Neural progenitor cell (in vitro differentiated cells): ENCODE measurements at regions not wholly inside any gene's neighbourhood (a gene's known extent, or its start where the extent isn't known, plus 50 kb on each side); places are given as distances from the start of the nearest gene placed in this dataset.

Experiments
- DNase-seq: peaks from one replicate; pipeline ENCODE4 v3.0.0-alpha.2; 2016; ENCODE audit warnings: low spot score
- H2AFZ ChIP-seq: fragments of 200-600 bp; sonication (generic); replicated peaks from 2 replicates; pipeline ENCODE4 v1.6.1; 2016; ENCODE audit warnings: antibody characterized with exemption
- H3F3A ChIP-seq: fragments of 200-600 bp; sonication (generic); 2 replicates; pipeline ENCODE4 v1.6.1; 2016; ENCODE audit warnings: antibody characterized with exemption, low read depth
- H3K27ac ChIP-seq: fragments of 200-600 bp; sonication (generic); 2 replicates; pipeline ENCODE4 v1.5.1; 2016; ENCODE audit warnings: mild to moderate bottlenecking
- H3K27me3 ChIP-seq: fragments of 200-600 bp; sonication (generic); 2 replicates; pipeline ENCODE4 v1.6.1; 2016; ENCODE audit warnings: mild to moderate bottlenecking, moderate library complexity
- H3K36me3 ChIP-seq: fragments of 200-600 bp; sonication (generic); 2 replicates; pipeline ENCODE4 v1.5.1; 2016
- H3K4me1 ChIP-seq: fragments of 200-600 bp; sonication (generic); 2 replicates; pipeline ENCODE4 v1.6.1; 2016; ENCODE audit warnings: mixed run types
- H3K4me2 ChIP-seq: fragments of 200-600 bp; sonication (generic); 2 replicates; pipeline ENCODE4 v1.6.1; 2016
- H3K4me3 ChIP-seq: fragments of 200-600 bp; sonication (generic); 2 replicates; pipeline ENCODE4 v1.5.1; 2016
- H3K79me2 ChIP-seq: fragments of 200-600 bp; sonication (generic); 2 replicates; pipeline ENCODE4 v1.6.1; 2016; ENCODE audit warnings: low read depth
- H3K9ac ChIP-seq: fragments of 200-600 bp; sonication (generic); 2 replicates; pipeline ENCODE4 v1.6.1; 2016
- H3K9me3 ChIP-seq: fragments of 200-600 bp; sonication (generic); 2 replicates; pipeline ENCODE4 v1.5.1; 2016; ENCODE audit warnings: low read depth
- H4K20me1 ChIP-seq: fragments of 200-600 bp; sonication (generic); 2 replicates; pipeline ENCODE4 v1.6.1; 2016; ENCODE audit warnings: low read depth
- H3K27ac Mint-ChIP-seq: 3 replicates; pipeline ENCODE4 v1.8.0; 2021; ENCODE audit warnings: mixed read lengths
- H3K27me3 Mint-ChIP-seq: 2 replicates; pipeline ENCODE4 v1.8.0; 2022; ENCODE audit warnings: low read depth, mild to moderate bottlenecking, inconsistent platforms, moderate library complexity, mixed read lengths; ENCODE audit not compliant: insufficient read depth
- H3K36me3 Mint-ChIP-seq: 3 replicates; pipeline ENCODE4 v1.8.0; 2021; ENCODE audit warnings: mixed read lengths
- H3K4me1 Mint-ChIP-seq: 3 replicates; pipeline ENCODE4 v1.8.0; 2021; ENCODE audit warnings: mixed read lengths
- H3K4me3 Mint-ChIP-seq: 3 replicates; pipeline ENCODE4 v1.8.0; 2021; ENCODE audit warnings: mild to moderate bottlenecking, moderate library complexity, mixed read lengths
- H3K9me3 Mint-ChIP-seq: 3 replicates; pipeline ENCODE4 v1.8.0; 2020; ENCODE audit warnings: mixed read lengths
- EZH2 ChIP-seq: fragments of 200-600 bp; sonication (generic); IDR thresholded peaks from 2 replicates; pipeline ENCODE4 v1.6.1; 2017; ENCODE audit warnings: antibody characterized with exemption, mild to moderate bottlenecking, moderate library complexity
- EZH2phosphoT487 ChIP-seq: fragments of 200-600 bp; sonication (generic); IDR thresholded peaks from 2 replicates; pipeline ENCODE4 v1.6.1; 2017; ENCODE audit warnings: antibody characterized with exemption
- TF ChIP-seq, protein P1 (sequence below): fragments of 200-600 bp; sonication (generic); IDR thresholded peaks from 2 replicates; pipeline ENCODE4 v1.5.1; 2017; ENCODE audit warnings: antibody characterized with exemption, mild to moderate bottlenecking

DNA sequence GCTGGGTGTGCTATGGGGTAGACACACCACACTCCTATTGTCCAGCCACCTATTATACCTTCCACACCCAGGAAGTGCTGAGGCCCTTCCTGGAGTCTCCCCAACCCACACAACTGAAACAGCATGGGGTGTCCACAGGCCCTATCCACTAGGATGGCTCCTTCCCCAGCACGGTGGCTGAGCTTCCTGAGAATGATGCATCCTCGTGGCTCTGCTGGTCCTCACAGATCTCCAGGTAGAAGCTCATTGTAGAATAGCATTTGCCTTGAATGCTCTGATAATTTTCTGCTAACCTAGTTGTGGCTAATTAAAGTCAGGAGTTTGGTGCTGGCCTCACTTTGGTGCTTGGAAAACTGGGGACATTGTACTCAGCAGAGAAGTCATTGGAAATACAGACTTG is 182.6 kb downstream of the ANKRD30B start:
- Histone ChIP-seq H3K4me2 (no peak overlapping the region), H3K27me3 (no peaks in the 10 kb centered on the region), H3K36me3 (no peaks in the 10 kb centered on the region), H3K4me1 (no peaks in the 10 kb centered on the region), H3K9me3 (peaks cover 9% of the 10 kb centered on the region), H3K27ac (no peak overlapping the region), H3F3A (no peaks in the 10 kb centered on the region), H3K4me3 (no peak overlapping the region), H3K79me2 (no peaks in the 10 kb centered on the region), H2AFZ (no peak overlapping the region), H3K9ac (no peak overlapping the region), H4K20me1 (no peaks in the 10 kb centered on the region)
- peaks cover 2% of the 10 kb centered on the region for H3K36me3 Mint-ChIP-seq
- no peaks in the 10 kb centered on the region for H3K4me1 Mint-ChIP-seq
- peaks cover 2% of the 10 kb centered on the region for H3K27me3 Mint-ChIP-seq
- H3K9me3 Mint-ChIP-seq, result peaks cover 48% of the 10 kb centered on the region
- H3K4me3 Mint-ChIP-seq, result no peak overlapping the region
- DNase-seq, result no peak
- no peak for TF ChIP-seq EZH2phosphoT487
- no peak overlapping the region for H3K27ac Mint-ChIP-seq

DNA sequence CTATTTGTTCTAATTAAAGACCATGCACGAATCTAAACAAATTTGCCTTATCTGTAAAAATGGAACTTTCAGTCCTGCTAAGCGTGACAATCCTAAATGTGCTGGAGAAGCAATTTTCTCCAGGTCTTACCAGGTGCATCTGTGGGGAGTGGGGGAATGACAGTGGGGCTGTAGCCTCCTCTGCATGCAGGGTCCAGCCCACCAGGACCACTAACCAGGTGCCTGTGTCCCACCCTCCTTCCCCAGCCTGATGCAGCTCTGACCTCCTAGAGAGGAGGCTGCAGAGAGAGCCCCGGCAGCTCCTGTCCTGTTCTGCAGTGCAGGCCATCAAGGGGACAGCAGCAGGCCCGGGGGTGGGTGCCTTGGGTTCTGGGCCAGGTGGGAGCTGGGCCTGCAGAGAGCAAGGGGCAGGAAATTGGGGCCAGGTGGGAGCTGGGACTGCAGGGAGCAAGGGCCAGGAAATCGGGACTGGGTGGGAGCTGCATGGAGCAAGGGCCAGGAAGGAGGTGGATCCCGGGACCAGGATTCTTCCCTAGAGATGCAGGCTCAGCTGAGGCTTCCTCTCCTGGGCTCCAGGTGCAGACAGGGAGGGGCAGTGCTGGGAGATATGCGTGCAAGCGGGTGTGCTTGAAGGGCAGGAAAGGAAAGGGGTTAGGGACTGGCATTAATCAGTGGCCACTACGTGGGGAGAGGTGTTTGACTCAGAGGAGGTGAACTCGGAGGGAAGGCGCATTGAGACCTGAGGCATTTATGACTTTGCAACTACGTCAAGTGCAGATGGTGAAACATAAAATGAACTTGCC is 185.3 kb downstream of the ANKRD30B start:
- peaks cover 55% of the 10 kb centered on the region for H3K9me3 Mint-ChIP-seq
- TF ChIP-seq EZH2 (no peak), EZH2phosphoT487 (no peak)
- TF ChIP-seq, protein P1, sequence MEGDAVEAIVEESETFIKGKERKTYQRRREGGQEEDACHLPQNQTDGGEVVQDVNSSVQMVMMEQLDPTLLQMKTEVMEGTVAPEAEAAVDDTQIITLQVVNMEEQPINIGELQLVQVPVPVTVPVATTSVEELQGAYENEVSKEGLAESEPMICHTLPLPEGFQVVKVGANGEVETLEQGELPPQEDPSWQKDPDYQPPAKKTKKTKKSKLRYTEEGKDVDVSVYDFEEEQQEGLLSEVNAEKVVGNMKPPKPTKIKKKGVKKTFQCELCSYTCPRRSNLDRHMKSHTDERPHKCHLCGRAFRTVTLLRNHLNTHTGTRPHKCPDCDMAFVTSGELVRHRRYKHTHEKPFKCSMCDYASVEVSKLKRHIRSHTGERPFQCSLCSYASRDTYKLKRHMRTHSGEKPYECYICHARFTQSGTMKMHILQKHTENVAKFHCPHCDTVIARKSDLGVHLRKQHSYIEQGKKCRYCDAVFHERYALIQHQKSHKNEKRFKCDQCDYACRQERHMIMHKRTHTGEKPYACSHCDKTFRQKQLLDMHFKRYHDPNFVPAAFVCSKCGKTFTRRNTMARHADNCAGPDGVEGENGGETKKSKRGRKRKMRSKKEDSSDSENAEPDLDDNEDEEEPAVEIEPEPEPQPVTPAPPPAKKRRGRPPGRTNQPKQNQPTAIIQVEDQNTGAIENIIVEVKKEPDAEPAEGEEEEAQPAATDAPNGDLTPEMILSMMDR, result no peak
- no peaks in the 10 kb centered on the region for H3K4me1 Mint-ChIP-seq
- Histone ChIP-seq H2AFZ (no peak overlapping the region), H3K9ac (no peak overlapping the region), H3K4me1 (no peaks in the 10 kb centered on the region), H3F3A (no peaks in the 10 kb centered on the region), H3K4me2 (no peak overlapping the region), H3K27ac (no peak overlapping the region), H3K36me3 (no peaks in the 10 kb centered on the region), H3K27me3 (no peaks in the 10 kb centered on the region), H3K4me3 (no peak overlapping the region), H3K9me3 (peaks cover 9% of the 10 kb centered on the region), H3K79me2 (no peaks in the 10 kb centered on the region), H4K20me1 (no peaks in the 10 kb centered on the region)
- H3K36me3 Mint-ChIP-seq, result peaks cover 2% of the 10 kb centered on the region
- H3K27ac Mint-ChIP-seq, result no peak overlapping the region
- H3K4me3 Mint-ChIP-seq, result no peak overlapping the region
- H3K27me3 Mint-ChIP-seq, result peaks cover 2% of the 10 kb centered on the region
- DNase-seq, result no peak

DNA sequence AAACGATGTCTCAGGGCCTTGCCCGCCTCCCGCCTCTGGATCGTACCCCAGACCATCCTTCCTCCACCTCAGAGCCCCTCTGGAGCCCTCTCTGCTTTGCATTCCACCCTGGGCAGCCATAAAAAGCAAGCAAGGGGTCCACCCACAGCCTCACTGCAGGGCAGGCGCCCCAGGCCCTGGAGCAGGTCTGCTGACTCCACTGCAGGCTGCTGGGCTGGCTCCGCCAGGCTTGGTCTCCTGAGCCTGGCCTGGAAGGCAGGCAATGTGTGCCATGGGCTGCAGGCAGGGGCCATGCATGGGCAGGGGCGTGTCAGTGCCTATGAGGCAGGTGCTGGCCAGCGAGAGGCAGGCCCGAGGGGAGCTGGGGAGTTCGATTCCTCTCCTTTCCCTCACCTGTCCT is 186.0 kb downstream of the ANKRD30B start:
- Histone ChIP-seq H3K27me3 (no peaks in the 10 kb centered on the region), H4K20me1 (no peaks in the 10 kb centered on the region), H3K9me3 (peaks cover 5% of the 10 kb centered on the region), H3F3A (no peaks in the 10 kb centered on the region), H3K79me2 (no peaks in the 10 kb centered on the region), H3K4me3 (no peak overlapping the region), H2AFZ (no peak overlapping the region), H3K36me3 (no peaks in the 10 kb centered on the region), H3K9ac (no peak overlapping the region), H3K4me2 (no peak overlapping the region), H3K27ac (no peak overlapping the region), H3K4me1 (no peaks in the 10 kb centered on the region)
- Mint-ChIP-seq H3K4me3 (no peak overlapping the region), H3K4me1 (no peaks in the 10 kb centered on the region), H3K9me3 (peaks cover 58% of the 10 kb centered on the region), H3K27ac (no peak overlapping the region), H3K36me3 (peaks cover 2% of the 10 kb centered on the region), H3K27me3 (peaks cover 2% of the 10 kb centered on the region)
- no peak for DNase-seq
- TF ChIP-seq, protein P1, result no peak
- TF ChIP-seq EZH2phosphoT487 (no peak), EZH2 (no peak)

DNA sequence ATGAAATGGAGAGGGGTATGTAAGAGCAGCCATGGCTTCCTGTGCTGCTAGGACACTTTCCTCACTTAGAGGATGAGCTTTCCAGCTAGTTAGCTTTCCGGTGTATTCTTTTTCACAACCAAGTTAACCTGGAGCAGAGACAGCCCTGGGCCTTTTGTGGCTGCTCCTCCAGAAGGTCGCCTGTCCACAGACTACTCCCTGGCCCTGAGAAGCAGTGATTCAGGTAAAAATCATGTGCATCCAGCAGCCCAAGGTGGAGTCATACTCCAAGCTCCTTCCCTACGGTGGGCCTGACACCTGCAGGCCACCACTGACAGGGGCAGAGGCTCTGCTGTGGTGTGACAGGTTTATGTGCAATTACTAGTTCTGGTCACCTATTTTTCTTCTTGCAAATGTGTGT is 187.2 kb downstream of the ANKRD30B start:
- Histone ChIP-seq H3K4me3 (no peak overlapping the region), H3K4me1 (no peaks in the 10 kb centered on the region), H3K79me2 (no peaks in the 10 kb centered on the region), H4K20me1 (no peaks in the 10 kb centered on the region), H3K9me3 (peaks cover 5% of the 10 kb centered on the region), H3F3A (no peaks in the 10 kb centered on the region), H3K9ac (no peak overlapping the region), H3K27me3 (no peaks in the 10 kb centered on the region), H3K27ac (no peak overlapping the region), H2AFZ (no peak overlapping the region), H3K4me2 (no peak overlapping the region), H3K36me3 (no peaks in the 10 kb centered on the region)
- Mint-ChIP-seq H3K27me3 (peaks cover 2% of the 10 kb centered on the region), H3K27ac (no peak overlapping the region), H3K9me3 (peaks cover 49% of the 10 kb centered on the region), H3K4me3 (no peak overlapping the region), H3K36me3 (no peaks in the 10 kb centered on the region), H3K4me1 (no peaks in the 10 kb centered on the region)
- no peak for DNase-seq
- TF ChIP-seq, protein P1, result no peak
- TF ChIP-seq EZH2, result no peak
- no peak for TF ChIP-seq EZH2phosphoT487
